ENCODE measurements at regions not wholly inside any gene's neighbourhood (a gene's known extent, or its start where the extent isn't known, plus 50 kb on each side); places are given as distances from the start of the nearest gene placed in this dataset.

DNA sequence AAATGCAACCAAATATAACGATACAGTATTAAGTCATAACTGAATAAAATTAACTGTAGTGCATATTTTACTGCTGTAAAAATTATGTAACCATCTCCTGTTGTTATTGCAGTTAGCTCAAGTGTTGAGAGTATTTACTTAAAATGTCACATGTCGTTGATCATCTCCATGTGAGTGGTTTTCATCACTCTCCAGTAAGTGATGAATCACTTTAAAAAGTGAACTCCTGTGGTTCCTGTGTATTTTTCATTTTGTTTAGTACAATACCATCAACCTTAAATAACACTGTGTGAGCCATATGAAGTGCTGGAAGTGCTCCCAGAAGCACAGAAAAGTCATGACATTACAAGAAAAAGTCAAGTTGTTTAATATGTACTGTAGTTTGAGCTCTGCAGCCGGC, 104.7 kb upstream of the SLCO1B1 start:
- Histone ChIP-seq H3K27me3 (no peaks in the 10 kb centered on the region), H3K9me3 (peaks cover 0 to 14% of the 10 kb centered on the region in 2 donors), H3K36me3 (no peaks in the 10 kb centered on the region), H3K4me3 (no peak overlapping the region), H3K27ac (no peak overlapping the region), H3K4me1 (no peaks in the 10 kb centered on the region)
- TF ChIP-seq, protein P1, sequence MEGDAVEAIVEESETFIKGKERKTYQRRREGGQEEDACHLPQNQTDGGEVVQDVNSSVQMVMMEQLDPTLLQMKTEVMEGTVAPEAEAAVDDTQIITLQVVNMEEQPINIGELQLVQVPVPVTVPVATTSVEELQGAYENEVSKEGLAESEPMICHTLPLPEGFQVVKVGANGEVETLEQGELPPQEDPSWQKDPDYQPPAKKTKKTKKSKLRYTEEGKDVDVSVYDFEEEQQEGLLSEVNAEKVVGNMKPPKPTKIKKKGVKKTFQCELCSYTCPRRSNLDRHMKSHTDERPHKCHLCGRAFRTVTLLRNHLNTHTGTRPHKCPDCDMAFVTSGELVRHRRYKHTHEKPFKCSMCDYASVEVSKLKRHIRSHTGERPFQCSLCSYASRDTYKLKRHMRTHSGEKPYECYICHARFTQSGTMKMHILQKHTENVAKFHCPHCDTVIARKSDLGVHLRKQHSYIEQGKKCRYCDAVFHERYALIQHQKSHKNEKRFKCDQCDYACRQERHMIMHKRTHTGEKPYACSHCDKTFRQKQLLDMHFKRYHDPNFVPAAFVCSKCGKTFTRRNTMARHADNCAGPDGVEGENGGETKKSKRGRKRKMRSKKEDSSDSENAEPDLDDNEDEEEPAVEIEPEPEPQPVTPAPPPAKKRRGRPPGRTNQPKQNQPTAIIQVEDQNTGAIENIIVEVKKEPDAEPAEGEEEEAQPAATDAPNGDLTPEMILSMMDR (IDR thresholded peaks at IDR 0.05), result no peak
- intact Hi-C loops (cut with DNase I), result no loop called here
- DNase-seq, result no peak
- peak; percentile 77 for ATAC-seq

DNA sequence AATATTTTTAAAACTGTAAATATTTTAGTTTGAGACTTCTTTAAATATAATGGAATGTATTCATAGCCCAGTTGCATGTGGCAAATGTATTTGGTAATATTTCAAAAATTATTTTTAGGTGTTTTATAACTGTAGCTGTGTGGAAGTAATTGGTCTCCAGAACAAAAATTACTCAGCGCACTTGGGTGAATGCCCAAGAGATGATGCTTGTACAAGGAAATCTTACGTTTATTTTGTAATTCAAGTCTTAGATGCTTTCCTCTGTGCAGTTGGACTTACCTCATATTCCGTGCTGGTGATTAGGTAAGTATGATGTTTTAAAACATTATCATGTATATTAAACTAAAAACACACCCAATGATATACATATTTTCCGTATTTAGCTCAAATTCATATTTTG, 76.7 kb upstream of the SLCO1B1 start:
- Histone ChIP-seq H3K27me3 (no peaks in the 10 kb centered on the region), H3K27ac (no peak overlapping the region), H3K4me1 (no peaks in the 10 kb centered on the region), H3K4me3 (no peak overlapping the region), H3K9me3 (no peaks in the 10 kb centered on the region), H3K36me3 (no peaks in the 10 kb centered on the region)
- DNase-seq, result no peak
- no peak for ATAC-seq
- TF ChIP-seq, protein P1 (IDR thresholded peaks at IDR 0.05), result no peak
- intact Hi-C loops (cut with DNase I), result no loop called here

DNA sequence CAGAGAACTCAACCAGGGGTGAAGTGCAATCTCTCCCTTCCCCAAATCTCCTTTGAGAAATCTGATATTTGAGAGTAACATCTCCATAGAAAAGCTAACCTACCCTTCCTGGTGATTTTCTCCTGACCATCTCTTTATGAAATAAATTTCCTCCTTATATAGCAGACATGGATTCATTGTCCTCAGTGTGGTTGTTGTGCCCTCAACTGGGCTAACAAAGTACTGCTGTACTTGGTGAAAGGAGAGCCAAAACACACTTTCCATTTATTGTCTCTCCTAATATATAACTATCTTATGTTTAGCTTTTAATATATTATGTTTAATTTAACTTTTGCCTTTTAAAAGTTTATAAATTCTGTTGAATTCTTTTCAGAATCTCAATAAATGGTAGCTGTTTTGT, 65.1 kb upstream of the SLCO1B1 start:
- TF ChIP-seq, protein P1 (IDR thresholded peaks at IDR 0.05), result peak in 1 of 2 donors; percentile 20
- intact Hi-C loops (cut with DNase I), result no loop called here
- DNase-seq (peak in 1 of 4 donors; percentile 3), ATAC-seq (peak; percentile 47)
- Histone ChIP-seq H3K36me3 (no peaks in the 10 kb centered on the region), H3K9me3 (no peaks in the 10 kb centered on the region), H3K4me3 (no peak overlapping the region), H3K4me1 (no peaks in the 10 kb centered on the region), H3K27me3 (no peaks in the 10 kb centered on the region), H3K27ac (no peak overlapping the region)

DNA sequence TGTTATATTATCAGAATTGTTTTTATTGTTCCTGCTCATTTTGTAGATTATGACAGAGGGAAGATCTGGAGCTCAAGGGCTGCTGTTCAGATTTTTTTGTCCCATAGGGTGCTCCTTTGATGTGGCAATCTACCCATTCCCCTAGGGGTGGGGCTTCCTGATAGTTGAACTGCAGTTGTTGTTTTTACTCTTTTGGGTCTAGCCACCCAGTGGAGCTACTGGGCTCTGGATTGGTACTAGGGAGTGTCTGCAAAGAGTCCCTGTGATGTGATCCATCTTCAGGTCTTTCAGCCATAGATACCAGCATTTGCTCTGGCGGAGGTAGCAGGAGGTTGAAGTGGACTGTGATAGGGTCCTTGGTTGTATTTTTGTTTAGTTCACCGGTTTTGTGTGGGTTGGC, 57.9 kb upstream of the SLCO1B1 start:
- DNase-seq, result no peak
- Histone ChIP-seq H3K27me3 (no peaks in the 10 kb centered on the region), H3K27ac (no peak overlapping the region), H3K36me3 (no peaks in the 10 kb centered on the region), H3K4me1 (no peaks in the 10 kb centered on the region), H3K9me3 (peaks cover 0 to 2% of the 10 kb centered on the region in 2 donors), H3K4me3 (no peak overlapping the region)
- ATAC-seq, result no peak
- TF ChIP-seq, protein P1 (IDR thresholded peaks at IDR 0.05), result no peak
- intact Hi-C loops (cut with DNase I), result no loop called here

DNA sequence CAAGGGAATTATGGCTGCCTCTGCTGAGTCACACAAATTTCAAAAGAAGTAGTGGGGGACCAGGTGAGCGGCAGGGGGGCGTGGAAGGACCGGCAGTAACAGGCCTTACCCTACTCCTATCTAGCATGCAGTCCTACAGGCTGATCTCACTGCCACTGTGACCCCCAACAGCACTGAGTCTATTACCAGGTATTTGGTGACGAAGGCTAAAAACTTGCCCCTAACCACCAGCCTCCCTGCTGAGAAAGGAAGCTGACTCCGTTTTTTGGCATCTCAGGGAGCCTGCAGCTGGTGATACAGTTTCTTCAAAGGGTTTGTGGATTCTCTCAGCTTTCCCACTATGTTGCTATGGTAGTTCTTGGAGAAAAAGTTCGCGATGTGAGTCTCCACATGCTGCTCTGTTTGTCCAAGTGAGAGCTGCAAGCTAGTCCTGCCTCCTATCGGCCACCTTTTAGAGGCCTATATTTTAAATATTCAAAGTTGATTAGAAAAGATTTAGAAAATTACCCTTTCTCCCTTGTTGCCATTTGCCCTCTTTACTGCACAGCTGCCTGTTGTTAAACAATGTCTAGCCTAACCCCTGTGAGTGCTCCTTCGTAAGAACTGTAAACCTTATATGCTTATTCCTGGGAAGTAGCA, 57.1 kb upstream of the SLCO1B1 start:
- H3K4me1 ChIP-seq, result no peaks in the 10 kb centered on the region
- intact Hi-C loops (cut with DNase I), result no loop called here
- ATAC-seq (no peak), DNase-seq (no peak)
- no peaks in the 10 kb centered on the region for H3K27me3 ChIP-seq
- H3K4me3 ChIP-seq, result no peak overlapping the region
- peaks cover 0 to 2% of the 10 kb centered on the region in 2 donors for H3K9me3 ChIP-seq
- TF ChIP-seq, protein P1 (IDR thresholded peaks at IDR 0.05), result no peak
- no peak overlapping the region for H3K27ac ChIP-seq
- H3K36me3 ChIP-seq, result no peaks in the 10 kb centered on the region

All from left lung (tissue), 4 donors.